IMR-90 (cell line): ENCODE measurements at regions not wholly inside any gene's neighbourhood (a gene's known extent, or its start where the extent isn't known, plus 50 kb on each side); places are given as distances from the start of the nearest gene placed in this dataset.

Experiments used
- ATAC-seq: fragments of 200-7000 bp; cut with Tn5 transposase; 2 replicates; pipeline ENCODE4 v1.9.1; 2020; ENCODE audit warnings: low read depth, mild to moderate bottlenecking, moderate library complexity
- BruUV-seq: library from RNA; stranded (reverse); fragments of 400-500 nt; replicated peaks from 2 replicates; lab custom pipeline; 2021; lab: Mats Ljungman, UMichigan
- CTCF ChIA-PET: fragments of 300-600 bp; formaldehyde crosslinking; extraction: SDS; loops from one replicate; lab custom pipeline; 2021; ENCODE audit warnings: antibody characterized with exemption; lab: Yijun Ruan, JAX
- POLR2A ChIA-PET: fragments of 300-600 bp; sonication (Branson Sonifier 250); formaldehyde crosslinking; loops from one replicate; lab custom pipeline; 2022; ENCODE audit warnings: antibody characterized with exemption; ENCODE audit not compliant: unreplicated experiment; lab: Charles Lee
- DNase-seq: peaks from one replicate; pipeline ENCODE4 v3.0.0; 2013
- H2AFZ ChIP-seq: replicated peaks from 2 replicates; pipeline ENCODE3; 2013; ENCODE audit warnings: low read length, mild to moderate bottlenecking; ENCODE audit not compliant: poor library complexity
- H2AK5ac ChIP-seq: 2 replicates; pipeline ENCODE4 v1.6.1; 2013; ENCODE audit warnings: low read depth, low read length, inconsistent platforms
- H2AK9ac ChIP-seq: replicated peaks from 2 replicates; pipeline ENCODE3; 2013; ENCODE audit warnings: mild to moderate bottlenecking, low read depth, low read length, moderate library complexity; ENCODE audit not compliant: poor library complexity
- H2BK120ac ChIP-seq: 2 replicates; pipeline ENCODE4 v1.6.1; 2013; ENCODE audit warnings: low read depth, low read length, inconsistent platforms
- H2BK15ac ChIP-seq: 3 replicates; pipeline ENCODE4 v1.6.1; 2013; ENCODE audit warnings: low read depth, low read length, inconsistent platforms
- H2BK20ac ChIP-seq: 2 replicates; pipeline ENCODE4 v1.6.1; 2013; ENCODE audit warnings: low read depth, mild to moderate bottlenecking, inconsistent platforms, low read length, moderate library complexity
- H2BK5ac ChIP-seq: 2 replicates; pipeline ENCODE4 v1.6.1; 2013; ENCODE audit warnings: mild to moderate bottlenecking, low read depth, low read length, inconsistent platforms; ENCODE audit not compliant: poor library complexity, severe bottlenecking
- H3K14ac ChIP-seq: replicated peaks from 2 replicates; pipeline ENCODE4 v1.6.1; 2013; ENCODE audit warnings: low read depth, low read length, inconsistent platforms
- H3K18ac ChIP-seq: 2 replicates; pipeline ENCODE4 v1.6.1; 2013; ENCODE audit warnings: low read depth, low read length, control low read depth
- H3K23ac ChIP-seq: 2 replicates; pipeline ENCODE4 v1.6.1; 2013; ENCODE audit warnings: low read depth, low read length, inconsistent platforms
- H3K27ac ChIP-seq: 2 replicates; pipeline ENCODE4 v1.5.1; 2013; ENCODE audit warnings: mild to moderate bottlenecking, control low read depth, low read length; ENCODE audit not compliant: insufficient read depth
- H3K27me3 ChIP-seq: 2 replicates; pipeline ENCODE4 v1.6.1; 2013; ENCODE audit warnings: low read length; ENCODE audit not compliant: control insufficient read depth, insufficient read depth
- H3K36me3 ChIP-seq: 2 replicates; pipeline ENCODE4 v1.6.1; 2013; ENCODE audit warnings: low read length, mixed read lengths; ENCODE audit not compliant: control insufficient read depth, insufficient read depth
- H3K4ac ChIP-seq: 2 replicates; pipeline ENCODE4 v1.6.1; 2013; ENCODE audit warnings: low read depth, low read length, inconsistent platforms
- H3K4me1 ChIP-seq: 2 replicates; pipeline ENCODE4 v1.6.1; 2013; ENCODE audit warnings: low read length, mixed read lengths; ENCODE audit not compliant: control insufficient read depth, insufficient read depth
- H3K4me2 ChIP-seq: 2 replicates; pipeline ENCODE4 v1.6.1; 2013; ENCODE audit warnings: low read depth, mild to moderate bottlenecking, control low read depth, low read length, moderate library complexity
- H3K4me3 ChIP-seq: 2 replicates; pipeline ENCODE4 v1.5.1; 2013; ENCODE audit warnings: low read depth, mild to moderate bottlenecking, control low read depth, low read length, moderate library complexity; ENCODE audit not compliant: insufficient read depth
- H3K56ac ChIP-seq: 2 replicates; pipeline ENCODE4 v1.6.1; 2013; ENCODE audit warnings: low read length, inconsistent platforms; ENCODE audit not compliant: insufficient read depth; ENCODE audit errors: extremely low read depth
- H3K79me1 ChIP-seq, 2 experiments: 2 replicates each; pipeline ENCODE4 v1.6.1; 2013; ENCODE audit warnings: low read length in 2 of 2, inconsistent platforms in 1 of 2, low read depth in 1 of 2
- H3K9ac ChIP-seq: 2 replicates; pipeline ENCODE4 v1.6.1; 2013; ENCODE audit warnings: low read depth, low read length, control low read depth
- H3K9me1 ChIP-seq: 2 replicates; pipeline ENCODE4 v1.6.1; 2013; ENCODE audit warnings: low read length, inconsistent platforms; ENCODE audit not compliant: insufficient read depth
- H3K9me3 ChIP-seq: 2 replicates; pipeline ENCODE4 v1.6.1; 2013; ENCODE audit warnings: low read length; ENCODE audit not compliant: control insufficient read depth, insufficient read depth
- H4K20me1 ChIP-seq: 2 replicates; pipeline ENCODE4 v1.6.1; 2013; ENCODE audit warnings: low read length, inconsistent platforms; ENCODE audit not compliant: insufficient read depth
- H4K5ac ChIP-seq: 2 replicates; pipeline ENCODE4 v1.6.1; 2013; ENCODE audit warnings: mild to moderate bottlenecking, low read depth, low read length, control low read depth
- H4K8ac ChIP-seq, 2 experiments: 2 replicates each; pipeline ENCODE4 v1.6.1; 2013; ENCODE audit warnings: low read depth in 2 of 2, low read length in 2 of 2, control low read depth in 1 of 2, inconsistent platforms in 1 of 2
- H4K91ac ChIP-seq: 2 replicates; pipeline ENCODE4 v1.6.1; 2013; ENCODE audit warnings: low read depth, low read length, inconsistent platforms; ENCODE audit not compliant: insufficient read depth
- ELK1 ChIP-seq: fragments of 150-350 bp; IDR thresholded peaks from 2 replicates; pipeline ENCODE4 v1.6.1; 2016; ENCODE audit warnings: low read depth, mild to moderate bottlenecking, low read length, moderate library complexity, borderline replicate concordance
- MAFK ChIP-seq: IDR thresholded peaks from 2 replicates; pipeline ENCODE4 v1.6.1; 2012; ENCODE audit warnings: low read depth, low read length, improper control_type of control experiment
- WGBS, 2 experiments: methylation state at CpG; one replicate each; pipeline versions ENCODE4 v1.1.5 to v1.1.7; 2013; ENCODE audit warnings: missing lambda C conversion rate in 2 of 2; ENCODE audit not compliant: insufficient read length in 1 of 2; ENCODE audit errors: extremely low coverage in 2 of 2; 5-methylcytosine and 5-hydroxymethylcytosine counted together
- dilution Hi-C: fragments of 300-500 bp; cut with HindIII; formaldehyde crosslinking; loops from one replicate; pipeline ENCODE4 v1.14.3; 2018; ENCODE audit warnings: low sequenced_read_pairs; ENCODE audit not compliant: unreplicated experiment
- in situ Hi-C: fragments of 300-500 bp; cut with MboI; formaldehyde crosslinking; loops from 3 replicates; pipeline ENCODE4 v1.14.3; 2019; ENCODE audit warnings: low sequenced_read_pairs, inconsistent platforms, mixed read lengths
- intact Hi-C: fragments of 100-400 bp; cut with micrococcal nuclease; formaldehyde crosslinking; loops from 2 replicates; pipeline ENCODE4 v1.10.0; 2022

- TF ChIP-seq MAFK: no peak
- TF ChIP-seq ELK1: no peak
- no peak overlapping the region for H2AK9ac ChIP-seq
- no peak overlapping the region for H2BK20ac ChIP-seq
- ChIA-PET CTCF (no interaction called here), POLR2A (no interaction called here)
- no peak overlapping the region for H2BK120ac ChIP-seq
- no peak overlapping the region for H3K14ac ChIP-seq
- BruUV-seq: no TSS peak
- no peak overlapping the region for H3K18ac ChIP-seq
- no peak overlapping the region for H4K8ac ChIP-seq
- no peak overlapping the region for H3K4ac ChIP-seq
- H4K20me1 ChIP-seq: no peaks in the 10 kb centered on the region
- no peak overlapping the region for H3K27ac ChIP-seq
- H3K56ac ChIP-seq: no peak overlapping the region
- no peak overlapping the region for H3K9ac ChIP-seq
- ATAC-seq (no peak), DNase-seq (no peak)
- H3K9me3 ChIP-seq: no peaks in the 10 kb centered on the region
- H2BK5ac ChIP-seq: no peak overlapping the region
- no CpG with 5 or more reads among the region's 6 CpGs for WGBS, 2 experiments
- H3K4me1 ChIP-seq: no peaks in the 10 kb centered on the region
- no peak overlapping the region for H2BK15ac ChIP-seq
- H4K5ac ChIP-seq: no peak overlapping the region
- intact Hi-C loops (no loop called here), in situ Hi-C loops (no loop called here), dilution Hi-C loops (no loop called here)
- H4K91ac ChIP-seq: no peak overlapping the region
- no peaks in the 10 kb centered on the region for H3K9me1 ChIP-seq
- no peak overlapping the region for H3K23ac ChIP-seq
- H2AFZ ChIP-seq: no peak overlapping the region
- no peak overlapping the region for H3K4me3 ChIP-seq
- no peaks in the 10 kb centered on the region for H3K79me1 ChIP-seq
- H3K36me3 ChIP-seq: no peaks in the 10 kb centered on the region
- no peak overlapping the region for H2AK5ac ChIP-seq
- H3K4me2 ChIP-seq: no peak overlapping the region
- no peaks in the 10 kb centered on the region for H3K27me3 ChIP-seq
Measured at GRCh38 chr6:91029211-91029610, 442.3 kb upstream of the MAP3K7 start.
